Thyroid gland (tissue), 4 donors: ENCODE measurements at regions not wholly inside any gene's neighbourhood (a gene's known extent, or its start where the extent isn't known, plus 50 kb on each side); places are given as distances from the start of the nearest gene placed in this dataset.

Source experiments
- POLR2A ChIP-seq, 2 donors: fragments of 450-650 bp; IDR thresholded peaks; one replicate each; pipeline ENCODE4 v1.6.1; 2017; ENCODE audit warnings: antibody characterized with exemption in 2 of 2, mild to moderate bottlenecking in 2 of 2, moderate library complexity in 1 of 2
- TF ChIP-seq, protein P1 (sequence below), 6 experiments: fragments of 200-600 bp in 3 of 6; fragments of 450-650 bp in 3 of 6; sonication (generic) in 3 of 6; IDR thresholded peaks; one replicate each; pipeline ENCODE4 v1.5.1; 2016 to 2019; ENCODE audit warnings: antibody characterized with exemption in 6 of 6, mild to moderate bottlenecking in 2 of 6, inconsistent platforms in 1 of 6, moderate library complexity in 1 of 6

- TF ChIP-seq, protein P1, sequence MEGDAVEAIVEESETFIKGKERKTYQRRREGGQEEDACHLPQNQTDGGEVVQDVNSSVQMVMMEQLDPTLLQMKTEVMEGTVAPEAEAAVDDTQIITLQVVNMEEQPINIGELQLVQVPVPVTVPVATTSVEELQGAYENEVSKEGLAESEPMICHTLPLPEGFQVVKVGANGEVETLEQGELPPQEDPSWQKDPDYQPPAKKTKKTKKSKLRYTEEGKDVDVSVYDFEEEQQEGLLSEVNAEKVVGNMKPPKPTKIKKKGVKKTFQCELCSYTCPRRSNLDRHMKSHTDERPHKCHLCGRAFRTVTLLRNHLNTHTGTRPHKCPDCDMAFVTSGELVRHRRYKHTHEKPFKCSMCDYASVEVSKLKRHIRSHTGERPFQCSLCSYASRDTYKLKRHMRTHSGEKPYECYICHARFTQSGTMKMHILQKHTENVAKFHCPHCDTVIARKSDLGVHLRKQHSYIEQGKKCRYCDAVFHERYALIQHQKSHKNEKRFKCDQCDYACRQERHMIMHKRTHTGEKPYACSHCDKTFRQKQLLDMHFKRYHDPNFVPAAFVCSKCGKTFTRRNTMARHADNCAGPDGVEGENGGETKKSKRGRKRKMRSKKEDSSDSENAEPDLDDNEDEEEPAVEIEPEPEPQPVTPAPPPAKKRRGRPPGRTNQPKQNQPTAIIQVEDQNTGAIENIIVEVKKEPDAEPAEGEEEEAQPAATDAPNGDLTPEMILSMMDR (IDR thresholded peaks at IDR 0.05) = no peak
- TF ChIP-seq POLR2A (IDR thresholded peaks at IDR 0.05) = no peak
Observed at GRCh38 chr11:127115844-127116243, 115.3 kb upstream of the KIRREL3 start.
